OCI-LY1 (cell line): ENCODE measurements at regions not wholly inside any gene's neighbourhood (a gene's known extent, or its start where the extent isn't known, plus 50 kb on each side); places are given as distances from the start of the nearest gene placed in this dataset.

Experiments
- CTCF ChIP-seq: fragments of 200-600 bp; sonication (generic), shearing (Covaris generic); IDR thresholded peaks from 2 replicates; pipeline ENCODE4 v1.5.1; 2017; ENCODE audit warnings: mild to moderate bottlenecking, antibody characterized with exemption, low read length, moderate library complexity, mixed read lengths
- EZH2 ChIP-seq: fragments of 200-600 bp; sonication (generic), shearing (Covaris generic); IDR thresholded peaks from 2 replicates; pipeline ENCODE4 v1.8.0; 2017; ENCODE audit warnings: borderline replicate concordance, mixed run types, mild to moderate bottlenecking, antibody characterized with exemption, low read length, moderate library complexity, mixed read lengths

GRCh38 chr2:119062179-119062578 is 96.4 kb downstream of the C1QL2 start:
- TF ChIP-seq EZH2 (no peak), CTCF (no peak)
